Spleen (tissue), 11 donors: ENCODE measurements at regions not wholly inside any gene's neighbourhood (a gene's known extent, or its start where the extent isn't known, plus 50 kb on each side); places are given as distances from the start of the nearest gene placed in this dataset.

Experiments used
- DNase-seq: peaks from one replicate; pipeline ENCODE4 v3.0.0-alpha.2; 2020
- H3K27ac ChIP-seq, 8 donors: fragments of 200-600 bp; sonication (generic) in 7 of 8; 1 replicate in 4 of 8; 2 replicates in 4 of 8; pipeline versions ENCODE4 v1.5.0 to v1.8.0; 2016 to 2021; ENCODE audit warnings: inconsistent platforms in 4 of 8, mild to moderate bottlenecking in 4 of 8, moderate library complexity in 1 of 8
- H3K27me3 ChIP-seq, 7 donors: fragments of 200-600 bp; sonication (generic) in 6 of 7; replicated peaks in 1 of 7; 1 replicate in 4 of 7; 2 replicates in 3 of 7; pipeline versions ENCODE4 v1.5.0 to v1.8.0; 2016 to 2021; ENCODE audit warnings: inconsistent platforms in 3 of 7, mild to moderate bottlenecking in 1 of 7
- H3K36me3 ChIP-seq, 6 donors: fragments of 200-600 bp; sonication (generic) in 5 of 6; 1 replicate in 4 of 6; 2 replicates in 2 of 6; pipeline versions ENCODE4 v1.5.0 to v1.8.0; 2016 to 2021; ENCODE audit warnings: inconsistent platforms in 2 of 6
- H3K4me1 ChIP-seq, 6 donors: fragments of 200-600 bp; sonication (generic) in 5 of 6; 1 replicate in 3 of 6; 2 replicates in 3 of 6; pipeline versions ENCODE4 v1.5.0 to v1.8.0; 2016 to 2021; ENCODE audit warnings: inconsistent platforms in 3 of 6
- H3K4me3 ChIP-seq, 8 donors: fragments of 200-600 bp; sonication (generic) in 7 of 8; 1 replicate in 4 of 8; 2 replicates in 4 of 8; pipeline versions ENCODE4 v1.5.0 to v1.8.0; 2016 to 2021; ENCODE audit warnings: inconsistent platforms in 4 of 8, mild to moderate bottlenecking in 4 of 8, moderate library complexity in 2 of 8
- H3K9me3 ChIP-seq, 8 donors: fragments of 200-600 bp; sonication (generic) in 7 of 8; 1 replicate in 4 of 8; 2 replicates in 4 of 8; pipeline versions ENCODE4 v1.5.0 to v1.8.0; 2016 to 2021; ENCODE audit warnings: inconsistent platforms in 4 of 8
- CTCF ChIP-seq, 11 experiments: fragments of 200-600 bp in 7 of 11; fragments of 450-650 bp in 4 of 11; sonication (generic) in 4 of 11; IDR thresholded peaks in 8 of 11; conservative IDR thresholded peaks in 3 of 11; 1 replicate in 7 of 11; 2 replicates in 4 of 11; pipeline versions ENCODE4 v1.4.0 to v1.8.0; 2016 to 2021; ENCODE audit warnings: antibody characterized with exemption in 11 of 11, inconsistent platforms in 4 of 11, mild to moderate bottlenecking in 1 of 11
- POLR2A ChIP-seq, 3 donors: fragments of 450-650 bp; IDR thresholded peaks; one replicate each; pipeline ENCODE4 v1.5.1; 2017; ENCODE audit warnings: antibody characterized with exemption in 3 of 3, mild to moderate bottlenecking in 1 of 3
- POLR2AphosphoS5 ChIP-seq, 3 donors: sonication (generic); formaldehyde crosslinking; IDR thresholded peaks; one replicate each; pipeline ENCODE4 v1.5.1; 2017; ENCODE audit warnings: antibody characterized with exemption in 3 of 3
- WGBS, 5 donors: extraction: QIAGEN DNeasy Blood & Tissue Kit in 3 of 5; methylation state at CpG; one replicate each; pipeline versions ENCODE4 v1.1.5 to v1.1.7; 2013 to 2018; 5-methylcytosine and 5-hydroxymethylcytosine counted together
- intact Hi-C: fragments of 100-400 bp; cut with DNase I; formaldehyde crosslinking; loops from one replicate; pipeline ENCODE4 v1.15.0; 2023; ENCODE audit warnings: low total_unique reads
- donor health status: healthy with polysubstance abuse.
- donor health status: DM: no; HTN: no; CAD: no; lungs with moderate emphysema.
- donor health status: DM: no; HTN: no; CAD: no.
- donor health status: Bipolar disorder and iron deficiency.
- donor health status: healthy.
- donor health status: DM: no; HTN: no; CAD: no.
- donor health status: DM: yes; HTN: yes; CAD: no.

DNA sequence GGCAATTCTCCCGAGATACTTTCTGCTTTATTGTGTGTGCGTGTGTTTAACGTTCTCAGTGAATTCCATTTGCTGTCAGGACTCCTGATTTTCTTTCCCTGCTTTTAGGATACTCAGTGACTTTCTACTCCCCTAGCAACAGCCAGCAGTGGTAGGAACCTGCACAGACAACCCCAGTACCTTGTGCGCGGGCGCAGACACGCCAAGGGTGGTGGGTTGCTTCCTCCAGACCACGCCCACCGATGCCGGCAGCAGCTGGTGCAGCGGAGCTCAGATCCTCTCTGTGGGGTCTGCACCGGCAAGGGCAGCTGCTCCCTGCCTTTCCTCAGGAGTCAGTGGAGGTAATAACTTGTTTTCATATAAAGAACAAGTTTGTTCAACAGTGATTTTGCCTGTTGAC, 225.1 kb upstream of the NDN start:
- no peak for DNase-seq
- Histone ChIP-seq H3K27me3 (no peaks in the 10 kb centered on the region), H3K4me3 (no peak overlapping the region), H3K9me3 (no peaks in the 10 kb centered on the region), H3K36me3 (no peaks in the 10 kb centered on the region), H3K4me1 (no peaks in the 10 kb centered on the region), H3K27ac (no peak overlapping the region)
- WGBS, 5 donors: 24 to 40% (median 27%) methylated on average over 12 of the region's 12 CpGs
- intact Hi-C loops: no loop called here
- TF ChIP-seq POLR2AphosphoS5 (IDR thresholded peaks at IDR 0.05) (no peak), CTCF (IDR thresholded peaks at IDR 0.05 in 8 of 11, conservative IDR thresholded peaks at IDR 0.05 in 3 of 11) (no peak), POLR2A (IDR thresholded peaks at IDR 0.05) (no peak)

- no peaks in the 10 kb centered on the region for H3K36me3 ChIP-seq
Measured at GRCh38 chr15:23913081-23913480, 226.0 kb upstream of the NDN start.

GRCh38 chr15:23913635-23914034, 226.5 kb upstream of the NDN start:
- no peak overlapping the region for H3K27ac ChIP-seq
- intact Hi-C loops: no loop called here
- H3K36me3 ChIP-seq: no peaks in the 10 kb centered on the region
- no peak for DNase-seq
- no peaks in the 10 kb centered on the region for H3K9me3 ChIP-seq
- H3K4me3 ChIP-seq: no peak overlapping the region
- TF ChIP-seq CTCF (IDR thresholded peaks at IDR 0.05 in 8 of 11, conservative IDR thresholded peaks at IDR 0.05 in 3 of 11) (no peak), POLR2A (IDR thresholded peaks at IDR 0.05) (no peak), POLR2AphosphoS5 (IDR thresholded peaks at IDR 0.05) (no peak)
- H3K4me1 ChIP-seq: no peaks in the 10 kb centered on the region
- WGBS, 5 donors: 70 to 83% (median 80%) methylated on average over 1 of the region's 1 CpG
- no peaks in the 10 kb centered on the region for H3K27me3 ChIP-seq

More at GRCh38 chr15:23913081-23913480, 226.0 kb upstream of the NDN start:
- H3K27ac ChIP-seq: no peak overlapping the region
- DNase-seq: no peak
- intact Hi-C loops: no loop called here
- no peaks in the 10 kb centered on the region for H3K27me3 ChIP-seq
- H3K4me1 ChIP-seq: no peaks in the 10 kb centered on the region
- WGBS, 5 donors: 71 to 78% (median 73%) methylated on average over 5 of the region's 5 CpGs
- H3K9me3 ChIP-seq: no peaks in the 10 kb centered on the region
- TF ChIP-seq CTCF (IDR thresholded peaks at IDR 0.05 in 8 of 11, conservative IDR thresholded peaks at IDR 0.05 in 3 of 11): no peak
- no peak for TF ChIP-seq POLR2AphosphoS5 (IDR thresholded peaks at IDR 0.05)
- TF ChIP-seq POLR2A (IDR thresholded peaks at IDR 0.05): no peak
- H3K4me3 ChIP-seq: no peak overlapping the region

DNA sequence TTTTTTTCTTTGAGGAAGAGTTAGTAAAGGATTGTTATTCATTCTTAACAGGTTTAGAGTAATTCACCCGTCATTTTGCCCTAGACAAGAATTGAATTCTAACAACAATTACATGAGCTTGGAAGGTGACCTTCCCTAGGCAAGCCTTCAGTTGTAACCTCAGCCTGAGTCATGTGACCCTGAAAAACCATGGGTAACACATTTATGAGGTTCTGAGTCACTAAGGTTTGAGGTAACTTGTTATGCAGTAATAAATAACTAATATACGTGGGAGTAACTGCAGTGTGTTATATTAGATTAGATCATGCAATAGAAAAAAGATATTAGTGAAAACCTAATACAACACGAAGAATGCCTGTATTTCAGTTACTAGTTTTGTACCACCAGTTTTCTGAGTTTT, 237.6 kb upstream of the NDN start:
- intact Hi-C loops: no loop called here
- Histone ChIP-seq H3K4me3 (no peak overlapping the region), H3K27me3 (no peaks in the 10 kb centered on the region), H3K4me1 (no peaks in the 10 kb centered on the region), H3K27ac (no peak overlapping the region), H3K9me3 (peaks cover 0 to 19% (median 0%) of the 10 kb centered on the region in 8 donors), H3K36me3 (no peaks in the 10 kb centered on the region)
- TF ChIP-seq CTCF (IDR thresholded peaks at IDR 0.05 in 8 of 11, conservative IDR thresholded peaks at IDR 0.05 in 3 of 11): no peak
- TF ChIP-seq POLR2A (IDR thresholded peaks at IDR 0.05): no peak
- TF ChIP-seq POLR2AphosphoS5 (IDR thresholded peaks at IDR 0.05): no peak
- DNase-seq: no peak
- WGBS, 5 donors: 68 to 74% (median 73%) methylated on average over 3 of the region's 3 CpGs
